ENCODE measurements at regions not wholly inside any gene's neighbourhood (a gene's known extent, or its start where the extent isn't known, plus 50 kb on each side); places are given as distances from the start of the nearest gene placed in this dataset.

DNA sequence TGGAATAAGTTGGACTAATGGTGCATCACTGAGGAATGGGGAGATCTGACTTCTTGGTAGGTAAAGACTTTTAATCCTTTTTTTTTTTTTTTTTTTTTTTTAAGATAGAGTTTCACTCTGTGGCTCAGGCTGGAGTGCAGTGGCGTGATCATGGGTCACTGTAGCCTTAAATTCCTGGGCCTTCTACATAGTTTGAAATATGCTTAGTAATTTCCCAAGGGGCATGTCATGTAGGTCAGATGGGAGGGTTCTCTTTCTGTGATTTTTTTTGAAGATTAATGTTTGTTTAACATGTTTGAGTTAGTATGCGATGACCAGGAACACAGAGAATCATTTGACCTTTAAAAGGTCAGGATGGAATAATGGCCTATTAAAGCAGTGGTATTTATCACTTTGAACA is 129.1 kb downstream of the S1PR1 start:
- H3K4me1 ChIP-seq, result peaks cover 0 to 8% (median 4%) of the 10 kb centered on the region in 4 donors
- no peak for DNase-seq
- H3K27ac ChIP-seq, result no peak overlapping the region
- H3K27me3 ChIP-seq, result no peaks in the 10 kb centered on the region
- WGBS, 5 donors, result 83 to 88% (median 84%) methylated on average over 2 of the region's 2 CpGs
- TF ChIP-seq POLR2AphosphoS5 (IDR thresholded peaks at IDR 0.05) (no peak), EP300 (IDR thresholded peaks at IDR 0.05) (no peak), POLR2A (IDR thresholded peaks at IDR 0.05) (no peak)
- TF ChIP-seq, protein P1, sequence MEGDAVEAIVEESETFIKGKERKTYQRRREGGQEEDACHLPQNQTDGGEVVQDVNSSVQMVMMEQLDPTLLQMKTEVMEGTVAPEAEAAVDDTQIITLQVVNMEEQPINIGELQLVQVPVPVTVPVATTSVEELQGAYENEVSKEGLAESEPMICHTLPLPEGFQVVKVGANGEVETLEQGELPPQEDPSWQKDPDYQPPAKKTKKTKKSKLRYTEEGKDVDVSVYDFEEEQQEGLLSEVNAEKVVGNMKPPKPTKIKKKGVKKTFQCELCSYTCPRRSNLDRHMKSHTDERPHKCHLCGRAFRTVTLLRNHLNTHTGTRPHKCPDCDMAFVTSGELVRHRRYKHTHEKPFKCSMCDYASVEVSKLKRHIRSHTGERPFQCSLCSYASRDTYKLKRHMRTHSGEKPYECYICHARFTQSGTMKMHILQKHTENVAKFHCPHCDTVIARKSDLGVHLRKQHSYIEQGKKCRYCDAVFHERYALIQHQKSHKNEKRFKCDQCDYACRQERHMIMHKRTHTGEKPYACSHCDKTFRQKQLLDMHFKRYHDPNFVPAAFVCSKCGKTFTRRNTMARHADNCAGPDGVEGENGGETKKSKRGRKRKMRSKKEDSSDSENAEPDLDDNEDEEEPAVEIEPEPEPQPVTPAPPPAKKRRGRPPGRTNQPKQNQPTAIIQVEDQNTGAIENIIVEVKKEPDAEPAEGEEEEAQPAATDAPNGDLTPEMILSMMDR (IDR thresholded peaks at IDR 0.05), result no peak
- intact Hi-C loops (cut with DNase I; ENCODE audit: low total_unique reads), result no loop called here
- H3K36me3 ChIP-seq, result no peaks in the 10 kb centered on the region
- H3K9me3 ChIP-seq, result no peaks in the 10 kb centered on the region
- no peak overlapping the region for H3K4me3 ChIP-seq

DNA sequence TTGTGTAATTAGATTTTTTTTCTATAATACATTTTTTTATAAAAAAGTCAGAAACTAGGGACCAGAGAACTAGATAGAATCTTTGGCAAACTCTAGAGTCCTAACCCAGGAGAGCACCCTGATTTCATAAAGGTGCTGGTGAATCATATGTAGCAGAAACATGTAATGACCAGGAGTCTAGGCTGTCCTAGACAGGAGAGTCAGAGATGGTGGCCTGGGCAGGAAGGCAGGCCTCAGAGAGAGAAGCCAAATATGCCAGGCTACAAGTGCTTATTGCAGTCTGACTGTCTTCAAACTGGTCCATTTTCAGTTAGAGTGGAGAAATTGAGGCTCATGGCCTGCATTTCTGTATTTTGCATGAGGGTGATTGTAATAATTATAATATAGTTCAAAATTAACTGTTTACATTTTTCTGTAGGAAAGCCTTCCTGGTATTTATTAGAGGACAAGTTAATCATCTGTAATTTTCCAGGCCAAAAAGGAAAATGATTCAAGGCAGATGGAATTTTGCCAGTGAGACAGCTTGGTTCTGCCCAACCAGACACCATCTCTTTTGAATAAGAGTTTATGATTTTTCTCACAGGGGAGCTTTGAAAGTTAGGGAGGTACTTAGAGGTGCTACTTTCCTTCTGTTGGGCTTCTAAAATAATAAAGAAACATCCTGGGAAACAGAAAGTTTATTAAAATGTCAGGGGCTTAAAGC is 129.8 kb downstream of the S1PR1 start:
- intact Hi-C loops (cut with DNase I; ENCODE audit: low total_unique reads), result no loop called here
- no peak overlapping the region for H3K4me3 ChIP-seq
- no peaks in the 10 kb centered on the region for H3K9me3 ChIP-seq
- no peak overlapping the region for H3K27ac ChIP-seq
- DNase-seq, result no peak
- no peak for TF ChIP-seq POLR2A (IDR thresholded peaks at IDR 0.05)
- no peak for TF ChIP-seq POLR2AphosphoS5 (IDR thresholded peaks at IDR 0.05)
- TF ChIP-seq, protein P1 (IDR thresholded peaks at IDR 0.05), result no peak
- TF ChIP-seq EP300 (IDR thresholded peaks at IDR 0.05), result no peak
- no peaks in the 10 kb centered on the region for H3K36me3 ChIP-seq
- no peaks in the 10 kb centered on the region for H3K27me3 ChIP-seq
- peaks cover 0 to 8% (median 4%) of the 10 kb centered on the region in 4 donors for H3K4me1 ChIP-seq

DNA sequence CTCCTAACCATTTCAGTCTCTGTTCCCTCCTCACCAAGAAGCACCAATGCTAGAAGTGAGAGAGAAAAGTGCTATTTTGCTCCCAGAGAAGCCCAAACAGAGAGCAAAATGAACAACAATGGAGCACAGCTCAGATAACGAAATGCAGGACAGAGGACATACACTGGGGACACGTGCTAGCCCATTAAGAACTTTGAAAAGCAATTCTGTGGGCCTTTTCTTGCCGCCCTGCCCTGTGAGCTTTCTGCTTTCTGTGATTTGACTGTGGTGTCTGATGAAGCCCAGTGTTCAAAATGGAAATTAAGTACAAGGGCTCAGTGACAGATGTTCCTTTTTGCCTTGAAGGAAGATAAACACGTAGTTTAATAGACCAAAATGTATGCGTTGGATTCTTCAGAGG is 130.8 kb downstream of the S1PR1 start:
- Histone ChIP-seq H3K36me3 (no peaks in the 10 kb centered on the region), H3K27me3 (no peaks in the 10 kb centered on the region), H3K4me3 (no peak overlapping the region), H3K27ac (no peak overlapping the region), H3K4me1 (peaks cover 0 to 8% (median 4%) of the 10 kb centered on the region in 4 donors), H3K9me3 (no peaks in the 10 kb centered on the region)
- WGBS, 5 donors, result 62 to 87% (median 76%) methylated on average over 5 of the region's 5 CpGs
- TF ChIP-seq EP300 (IDR thresholded peaks at IDR 0.05) (no peak), POLR2A (IDR thresholded peaks at IDR 0.05) (no peak), POLR2AphosphoS5 (IDR thresholded peaks at IDR 0.05) (no peak)
- TF ChIP-seq, protein P1 (IDR thresholded peaks at IDR 0.05), result no peak
- DNase-seq, result no peak
- intact Hi-C loops (cut with DNase I; ENCODE audit: low total_unique reads), result no loop called here

DNA sequence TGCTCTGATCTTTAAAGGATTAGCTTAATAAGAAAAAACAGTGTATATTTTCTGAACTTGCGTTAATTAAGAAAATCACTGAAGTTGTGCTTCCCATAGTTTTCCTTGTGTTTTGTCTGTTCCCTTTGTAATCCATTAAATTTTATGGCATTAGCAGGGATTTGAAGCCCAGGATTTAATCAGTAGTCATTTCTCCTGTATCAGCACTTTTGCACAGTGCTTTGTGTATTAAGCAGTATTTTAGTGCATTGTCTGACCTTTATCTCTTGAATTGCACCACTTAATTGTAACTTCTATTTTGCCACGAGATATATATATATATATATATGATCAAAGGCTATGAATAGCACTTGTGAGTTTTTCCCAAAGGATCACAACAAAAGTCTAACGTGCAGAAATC is 133.7 kb downstream of the S1PR1 start:
- no peak for TF ChIP-seq POLR2A (IDR thresholded peaks at IDR 0.05)
- TF ChIP-seq EP300 (IDR thresholded peaks at IDR 0.05), result no peak
- TF ChIP-seq, protein P1 (IDR thresholded peaks at IDR 0.05), result no peak
- TF ChIP-seq POLR2AphosphoS5 (IDR thresholded peaks at IDR 0.05), result no peak
- 79 to 87% (median 80%) methylated on average over 3 of the region's 3 CpGs for WGBS, 5 donors
- intact Hi-C loops (cut with DNase I; ENCODE audit: low total_unique reads), result no loop called here
- Histone ChIP-seq H3K36me3 (no peaks in the 10 kb centered on the region), H3K27me3 (no peaks in the 10 kb centered on the region), H3K4me1 (peaks cover 0 to 8% (median 4%) of the 10 kb centered on the region in 4 donors), H3K4me3 (no peak overlapping the region), H3K27ac (no peak overlapping the region), H3K9me3 (no peaks in the 10 kb centered on the region)
- no peak for DNase-seq
